GM18520 (cell line): ENCODE measurements at regions not wholly inside any gene's neighbourhood (a gene's known extent, or its start where the extent isn't known, plus 50 kb on each side); places are given as distances from the start of the nearest gene placed in this dataset.
"Not testable (repeated sequence)": the region's sequence is repeated elsewhere in the genome, so short reads cannot be mapped to it uniquely, and the experiment has no call there.

Source experiments
- ATAC-seq: cut with Tn5 transposase; IDR thresholded peaks from one replicate; pipeline ENCODE4 v1.9.1; 2021; ENCODE audit not compliant: unreplicated experiment

GRCh38 chr14:41549821-41550607 lies 56.7 kb upstream of the LRFN5 start:
- ATAC-seq: no peak

- ATAC-seq: no peak
Measured at GRCh38 chr14:41549282-41549681, 57.4 kb upstream of the LRFN5 start.

- no peak for ATAC-seq
Measured at GRCh38 chr14:41548666-41549065, 58.0 kb upstream of the LRFN5 start.

- no peak for ATAC-seq
Measured at GRCh38 chr14:41541333-41541732, 65.3 kb upstream of the LRFN5 start.

- no peak for ATAC-seq
Measured at GRCh38 chr14:41532255-41532654, 74.4 kb upstream of the LRFN5 start.

- no peak for ATAC-seq
Measured at GRCh38 chr14:41521891-41522290, 84.8 kb upstream of the LRFN5 start.

- ATAC-seq: not testable (repeated sequence)
Measured at GRCh38 chr14:41518030-41518429, 88.6 kb upstream of the LRFN5 start.

- ATAC-seq: no peak
Measured at GRCh38 chr14:41506552-41506951, 100.1 kb upstream of the LRFN5 start.

- ATAC-seq: no peak
Measured at GRCh38 chr14:41505491-41505890, 101.2 kb upstream of the LRFN5 start.

- no peak for ATAC-seq
Measured at GRCh38 chr14:41498959-41499358, 107.7 kb upstream of the LRFN5 start.

- ATAC-seq: no peak
Measured at GRCh38 chr14:41490323-41490722, 116.4 kb upstream of the LRFN5 start.

GRCh38 chr14:41489315-41489972 lies 117.2 kb upstream of the LRFN5 start:
- no peak for ATAC-seq

GRCh38 chr14:41488401-41488800 lies 118.3 kb upstream of the LRFN5 start:
- ATAC-seq: no peak

GRCh38 chr14:41482861-41483260 lies 123.8 kb upstream of the LRFN5 start:
- ATAC-seq: no peak

GRCh38 chr14:41476526-41476925 lies 130.2 kb upstream of the LRFN5 start:
- ATAC-seq: no peak

GRCh38 chr14:41461380-41461779 lies 145.3 kb upstream of the LRFN5 start:
- no peak for ATAC-seq

- no peak for ATAC-seq
Measured at GRCh38 chr14:41457393-41457792, 149.3 kb upstream of the LRFN5 start.

- no peak for ATAC-seq
Measured at GRCh38 chr14:41449066-41449465, 157.6 kb upstream of the LRFN5 start.

GRCh38 chr14:41446008-41446407 lies 160.7 kb upstream of the LRFN5 start:
- no peak for ATAC-seq

GRCh38 chr14:41423503-41423902 lies 183.2 kb upstream of the LRFN5 start:
- ATAC-seq: no peak

- ATAC-seq: not testable (repeated sequence)
Measured at GRCh38 chr14:41421308-41421707, 185.4 kb upstream of the LRFN5 start.

- no peak for ATAC-seq
Measured at GRCh38 chr14:41419709-41420108, 187.0 kb upstream of the LRFN5 start.

GRCh38 chr14:41418851-41419250 lies 187.8 kb upstream of the LRFN5 start:
- ATAC-seq: no peak
